ENCODE measurements at regions not wholly inside any gene's neighbourhood (a gene's known extent, or its start where the extent isn't known, plus 50 kb on each side); places are given as distances from the start of the nearest gene placed in this dataset.

DNA sequence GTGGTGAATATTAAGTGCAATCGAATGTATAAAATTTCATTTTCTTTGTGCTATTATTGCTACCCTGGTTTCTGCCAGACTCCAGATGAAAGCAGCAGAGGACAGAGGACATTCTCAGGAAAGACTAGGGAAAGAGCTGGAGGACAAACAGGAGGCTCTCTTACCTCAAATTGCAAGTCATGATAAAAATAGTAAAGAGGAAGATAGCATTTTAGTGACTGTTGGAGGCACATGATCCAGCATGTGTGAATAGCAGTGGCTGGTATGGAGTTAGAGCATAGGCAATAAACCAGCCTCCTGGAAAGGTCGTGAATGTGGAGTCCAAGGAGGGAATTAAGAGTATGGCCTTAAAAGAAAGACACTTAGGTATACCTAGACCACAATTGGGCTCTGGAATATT is 1040.0 kb downstream of the STPG2 start:
- H3K4me3 Mint-ChIP-seq, result no peak overlapping the region
- no peak overlapping the region for H3K27ac Mint-ChIP-seq
- Histone ChIP-seq H2AFZ (no peak overlapping the region), H3K36me3 (ENCODE audit: insufficient read depth) (no peaks in the 10 kb centered on the region), H3K27me3 (ENCODE audit: insufficient read depth) (no peaks in the 10 kb centered on the region), H3K9me2 (ENCODE audit: insufficient read depth) (peaks cover 6% of the 10 kb centered on the region; the same call in 1 of the 2 replicates), H3K4me2 (no peak overlapping the region), H3K4me1 (ENCODE audit: insufficient read depth) (no peaks in the 10 kb centered on the region), H3K27ac (ENCODE audit: low read depth) (no peak overlapping the region), H3F3A (replicated peaks; ENCODE audit: low read depth) (no peaks in the 10 kb centered on the region), H3K79me2 (replicated peaks; ENCODE audit: insufficient read depth) (no peaks in the 10 kb centered on the region), H4K20me1 (replicated peaks; ENCODE audit: insufficient read depth) (no peaks in the 10 kb centered on the region), H3K4me3 (no peak overlapping the region)
- DNase-seq (ENCODE audit: low spot score) (no peak), ATAC-seq (no peak)
- no peak for TF ChIP-seq CREB1 (CRISPR knock-in tag; IDR thresholded peaks at IDR 0.05; ENCODE audit: low read depth)
- TF ChIP-seq CTCF (conservative IDR thresholded peaks at IDR 0.05; ENCODE audit: low read depth in 2 of 2), result no peak
- TF ChIP-seq, protein P1, sequence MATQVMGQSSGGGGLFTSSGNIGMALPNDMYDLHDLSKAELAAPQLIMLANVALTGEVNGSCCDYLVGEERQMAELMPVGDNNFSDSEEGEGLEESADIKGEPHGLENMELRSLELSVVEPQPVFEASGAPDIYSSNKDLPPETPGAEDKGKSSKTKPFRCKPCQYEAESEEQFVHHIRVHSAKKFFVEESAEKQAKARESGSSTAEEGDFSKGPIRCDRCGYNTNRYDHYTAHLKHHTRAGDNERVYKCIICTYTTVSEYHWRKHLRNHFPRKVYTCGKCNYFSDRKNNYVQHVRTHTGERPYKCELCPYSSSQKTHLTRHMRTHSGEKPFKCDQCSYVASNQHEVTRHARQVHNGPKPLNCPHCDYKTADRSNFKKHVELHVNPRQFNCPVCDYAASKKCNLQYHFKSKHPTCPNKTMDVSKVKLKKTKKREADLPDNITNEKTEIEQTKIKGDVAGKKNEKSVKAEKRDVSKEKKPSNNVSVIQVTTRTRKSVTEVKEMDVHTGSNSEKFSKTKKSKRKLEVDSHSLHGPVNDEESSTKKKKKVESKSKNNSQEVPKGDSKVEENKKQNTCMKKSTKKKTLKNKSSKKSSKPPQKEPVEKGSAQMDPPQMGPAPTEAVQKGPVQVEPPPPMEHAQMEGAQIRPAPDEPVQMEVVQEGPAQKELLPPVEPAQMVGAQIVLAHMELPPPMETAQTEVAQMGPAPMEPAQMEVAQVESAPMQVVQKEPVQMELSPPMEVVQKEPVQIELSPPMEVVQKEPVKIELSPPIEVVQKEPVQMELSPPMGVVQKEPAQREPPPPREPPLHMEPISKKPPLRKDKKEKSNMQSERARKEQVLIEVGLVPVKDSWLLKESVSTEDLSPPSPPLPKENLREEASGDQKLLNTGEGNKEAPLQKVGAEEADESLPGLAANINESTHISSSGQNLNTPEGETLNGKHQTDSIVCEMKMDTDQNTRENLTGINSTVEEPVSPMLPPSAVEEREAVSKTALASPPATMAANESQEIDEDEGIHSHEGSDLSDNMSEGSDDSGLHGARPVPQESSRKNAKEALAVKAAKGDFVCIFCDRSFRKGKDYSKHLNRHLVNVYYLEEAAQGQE (IDR thresholded peaks at IDR 0.05; ENCODE audit: unreplicated experiment), result no peak
- no peak for TF ChIP-seq ZNF462 (CRISPR knock-in tag; IDR thresholded peaks at IDR 0.05)
- no peak for TF ChIP-seq POLR2AphosphoS5 (IDR thresholded peaks at IDR 0.05; ENCODE audit: low read depth)
- no peak for TF ChIP-seq EZH2 (IDR thresholded peaks at IDR 0.05; ENCODE audit: low read depth, unreplicated experiment)
- TF ChIP-seq ETS1 (IDR thresholded peaks at IDR 0.05), result no peak
- TF ChIP-seq STAT1 (IDR thresholded peaks at IDR 0.05; ENCODE audit: unreplicated experiment), result no peak
- TF ChIP-seq ZNF331 (CRISPR knock-in tag; IDR thresholded peaks at IDR 0.05; ENCODE audit: low read depth), result no peak
- TF ChIP-seq EZH2phosphoT487 (IDR thresholded peaks at IDR 0.05; ENCODE audit: unreplicated experiment), result no peak
- TF ChIP-seq JUNB (IDR thresholded peaks at IDR 0.05; ENCODE audit: unreplicated experiment), result no peak
- no peak for TF ChIP-seq ZNF114 (CRISPR knock-in tag; IDR thresholded peaks at IDR 0.05)
- TF ChIP-seq NANOG (IDR thresholded peaks at IDR 0.05; ENCODE audit: borderline replicate concordance), result no peak
- H3K27me3 Mint-ChIP-seq (ENCODE audit: insufficient read depth, low read depth, poor library complexity), result no peaks in the 10 kb centered on the region
- H3K9me3 Mint-ChIP-seq, result 0 out of 3 replicates have a peak, but pooled peaks cover 4% of the 10 kb centered on the region
- H3K36me3 Mint-ChIP-seq (ENCODE audit: low read depth), result peaks cover 6% of the 10 kb centered on the region
- H3K4me1 Mint-ChIP-seq, result no peaks in the 10 kb centered on the region

All from GM23338 (cell line).